GM12874 (cell line): ENCODE measurements at regions not wholly inside any gene's neighbourhood (a gene's known extent, or its start where the extent isn't known, plus 50 kb on each side); places are given as distances from the start of the nearest gene placed in this dataset.

Experiments
- CTCF ChIP-seq: IDR thresholded peaks from 2 replicates; pipeline ENCODE4 v1.5.1; 2011; ENCODE audit warnings: low read depth, mild to moderate bottlenecking, control low read depth, low read length, moderate library complexity; ENCODE audit not compliant: insufficient read depth

- TF ChIP-seq CTCF = no peak
Observed at GRCh38 chr12:33634544-33634943, 194.9 kb upstream of the SYT10 start.

- TF ChIP-seq CTCF = no peak
Observed at GRCh38 chr12:33639975-33640374, 200.4 kb upstream of the SYT10 start.

- no peak for TF ChIP-seq CTCF
Observed at GRCh38 chr12:33649992-33650391, 210.4 kb upstream of the SYT10 start.

GRCh38 chr12:33650832-33651231 lies 211.2 kb upstream of the SYT10 start:
- TF ChIP-seq CTCF = no peak

- no peak for TF ChIP-seq CTCF
Observed at GRCh38 chr12:33653362-33653761, 213.7 kb upstream of the SYT10 start.

- TF ChIP-seq CTCF = no peak
Observed at GRCh38 chr12:33654313-33654712, 214.7 kb upstream of the SYT10 start.

GRCh38 chr12:33663000-33663654 lies 223.5 kb upstream of the SYT10 start:
- TF ChIP-seq CTCF = no peak
